ENCODE measurements at regions not wholly inside any gene's neighbourhood (a gene's known extent, or its start where the extent isn't known, plus 50 kb on each side); places are given as distances from the start of the nearest gene placed in this dataset.

- TF ChIP-seq CTCF (conservative IDR thresholded peaks at IDR 0.05; ENCODE audit: low read depth, low read length): no peak
- no peak for TF ChIP-seq EZH2phosphoT487 (IDR thresholded peaks at IDR 0.05; ENCODE audit: borderline replicate concordance, low read length)
Measured at GRCh38 chr16:7218936-7219335, 113.7 kb upstream of the RBFOX1 start.
